ENCODE measurements at regions not wholly inside any gene's neighbourhood (a gene's known extent, or its start where the extent isn't known, plus 50 kb on each side); places are given as distances from the start of the nearest gene placed in this dataset.

DNA sequence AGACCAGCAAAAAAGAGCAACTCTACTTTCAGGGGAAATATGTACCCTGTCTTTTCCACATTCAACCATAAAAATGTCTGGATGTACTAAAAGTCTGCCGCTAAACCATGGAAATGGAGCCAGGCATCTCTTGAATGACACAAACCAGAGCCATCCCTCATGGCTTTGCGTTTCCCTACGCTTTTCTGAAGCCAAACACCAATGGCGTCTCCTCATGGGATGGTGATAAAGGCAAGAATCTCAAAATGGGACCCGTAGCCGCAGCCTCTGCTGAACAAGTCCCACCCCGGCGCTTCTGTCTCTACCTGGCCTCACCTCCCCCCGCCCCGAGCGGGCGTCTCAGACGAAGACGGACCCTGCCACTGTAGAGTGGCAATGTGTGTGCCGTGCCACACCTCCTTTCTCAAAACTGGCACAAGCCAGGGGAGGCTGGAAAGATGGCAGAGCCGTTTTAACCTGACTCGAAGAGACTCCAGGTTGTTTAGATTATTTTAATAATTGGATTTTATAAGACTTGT is 80.3 kb upstream of the AFDN start:
- Histone ChIP-seq H3K9me3 (ENCODE audit: low read length) (no peaks in the 10 kb centered on the region), H3K79me2 (ENCODE audit: insufficient read depth, low read length) (no peaks in the 10 kb centered on the region), H3K36me3 (ENCODE audit: insufficient read depth, low read length) (no peaks in the 10 kb centered on the region), H3K27me3 (ENCODE audit: insufficient read depth, low read length) (no peaks in the 10 kb centered on the region), H3K4me3 (ENCODE audit: low read depth, low read length, poor library complexity, severe bottlenecking) (no peak overlapping the region), H3K4me2 (ENCODE audit: low read length) (no peak overlapping the region), H3F3A (ENCODE audit: insufficient read depth, low read length) (no peaks in the 10 kb centered on the region), H3K4me1 (ENCODE audit: insufficient read depth, low read length, severe bottlenecking) (no peaks in the 10 kb centered on the region), H3K27ac (ENCODE audit: low read depth, low read length, poor library complexity, severe bottlenecking) (no peak overlapping the region), H4K20me1 (ENCODE audit: insufficient read depth, low read length) (no peaks in the 10 kb centered on the region), H3K9ac (ENCODE audit: low read length) (no peak overlapping the region), H3K9me2 (ENCODE audit: low read depth, low read length) (no peaks in the 10 kb centered on the region), H2AFZ (ENCODE audit: low read length) (no peak overlapping the region)
- TF ChIP-seq, protein P1, sequence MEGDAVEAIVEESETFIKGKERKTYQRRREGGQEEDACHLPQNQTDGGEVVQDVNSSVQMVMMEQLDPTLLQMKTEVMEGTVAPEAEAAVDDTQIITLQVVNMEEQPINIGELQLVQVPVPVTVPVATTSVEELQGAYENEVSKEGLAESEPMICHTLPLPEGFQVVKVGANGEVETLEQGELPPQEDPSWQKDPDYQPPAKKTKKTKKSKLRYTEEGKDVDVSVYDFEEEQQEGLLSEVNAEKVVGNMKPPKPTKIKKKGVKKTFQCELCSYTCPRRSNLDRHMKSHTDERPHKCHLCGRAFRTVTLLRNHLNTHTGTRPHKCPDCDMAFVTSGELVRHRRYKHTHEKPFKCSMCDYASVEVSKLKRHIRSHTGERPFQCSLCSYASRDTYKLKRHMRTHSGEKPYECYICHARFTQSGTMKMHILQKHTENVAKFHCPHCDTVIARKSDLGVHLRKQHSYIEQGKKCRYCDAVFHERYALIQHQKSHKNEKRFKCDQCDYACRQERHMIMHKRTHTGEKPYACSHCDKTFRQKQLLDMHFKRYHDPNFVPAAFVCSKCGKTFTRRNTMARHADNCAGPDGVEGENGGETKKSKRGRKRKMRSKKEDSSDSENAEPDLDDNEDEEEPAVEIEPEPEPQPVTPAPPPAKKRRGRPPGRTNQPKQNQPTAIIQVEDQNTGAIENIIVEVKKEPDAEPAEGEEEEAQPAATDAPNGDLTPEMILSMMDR (IDR thresholded peaks at IDR 0.05; ENCODE audit: low read length): no peak
- no peak for TF ChIP-seq EZH2 (IDR thresholded peaks at IDR 0.05; ENCODE audit: borderline replicate concordance, low read length)

DNA sequence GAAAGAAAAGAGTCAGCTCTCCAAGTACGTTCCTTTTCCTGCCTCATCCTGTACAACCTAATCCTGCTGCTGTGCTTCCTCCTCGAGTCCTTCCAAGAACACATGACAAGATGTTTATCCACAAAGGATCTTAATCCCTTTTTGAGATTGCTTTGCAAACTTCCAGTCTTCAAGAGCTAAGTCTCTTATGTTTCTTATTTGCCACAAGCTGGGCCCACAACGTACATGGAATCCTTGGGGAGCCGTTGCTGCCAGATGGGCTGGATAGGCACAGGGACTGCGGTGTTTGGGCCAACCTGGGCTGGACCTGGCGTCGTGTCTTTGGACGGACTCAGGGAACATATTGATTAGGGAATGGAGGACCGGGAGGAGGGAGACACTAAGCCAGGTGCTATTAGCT is 79.7 kb upstream of the AFDN start:
- no peaks in the 10 kb centered on the region for H3F3A ChIP-seq (ENCODE audit: insufficient read depth, low read length)
- no peaks in the 10 kb centered on the region for H3K9me2 ChIP-seq (ENCODE audit: low read depth, low read length)
- no peak overlapping the region for H3K4me3 ChIP-seq (ENCODE audit: low read depth, low read length, poor library complexity, severe bottlenecking)
- no peak overlapping the region for H3K27ac ChIP-seq (ENCODE audit: low read depth, low read length, poor library complexity, severe bottlenecking)
- H3K27me3 ChIP-seq (ENCODE audit: insufficient read depth, low read length): no peaks in the 10 kb centered on the region
- no peak overlapping the region for H3K4me2 ChIP-seq (ENCODE audit: low read length)
- H3K79me2 ChIP-seq (ENCODE audit: insufficient read depth, low read length): no peaks in the 10 kb centered on the region
- no peaks in the 10 kb centered on the region for H3K36me3 ChIP-seq (ENCODE audit: insufficient read depth, low read length)
- H3K9me3 ChIP-seq (ENCODE audit: low read length): no peaks in the 10 kb centered on the region
- TF ChIP-seq EZH2 (IDR thresholded peaks at IDR 0.05; ENCODE audit: borderline replicate concordance, low read length): no peak
- TF ChIP-seq, protein P1 (IDR thresholded peaks at IDR 0.05; ENCODE audit: low read length): no peak
- no peak overlapping the region for H3K9ac ChIP-seq (ENCODE audit: low read length)
- no peaks in the 10 kb centered on the region for H3K4me1 ChIP-seq (ENCODE audit: insufficient read depth, low read length, severe bottlenecking)
- H4K20me1 ChIP-seq (ENCODE audit: insufficient read depth, low read length): no peaks in the 10 kb centered on the region
- H2AFZ ChIP-seq (ENCODE audit: low read length): no peak overlapping the region

DNA sequence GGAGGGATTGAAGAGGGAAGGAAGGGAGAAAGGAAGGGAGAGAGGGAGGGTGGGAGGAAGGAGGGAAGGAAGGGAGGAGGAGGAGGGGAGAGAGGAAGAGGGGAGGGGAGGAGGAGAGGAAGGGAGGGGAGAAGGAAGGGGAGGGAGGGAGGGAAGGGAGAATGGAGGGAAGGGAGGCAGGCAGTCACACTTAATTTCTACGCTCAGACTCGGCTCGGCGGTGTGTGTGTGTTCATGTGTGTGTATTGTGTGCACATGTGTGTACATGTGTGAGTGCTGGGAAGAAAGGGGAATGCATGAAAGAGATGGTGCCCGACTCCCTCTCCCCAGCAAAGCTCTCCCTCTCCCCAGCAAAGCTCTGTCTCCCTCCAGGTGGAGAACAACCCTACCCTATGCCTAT is 79.1 kb upstream of the AFDN start:
- H3F3A ChIP-seq (ENCODE audit: insufficient read depth, low read length): no peaks in the 10 kb centered on the region
- no peaks in the 10 kb centered on the region for H3K4me1 ChIP-seq (ENCODE audit: insufficient read depth, low read length, severe bottlenecking)
- no peak overlapping the region for H3K4me2 ChIP-seq (ENCODE audit: low read length)
- H3K9ac ChIP-seq (ENCODE audit: low read length): no peak overlapping the region
- no peaks in the 10 kb centered on the region for H3K36me3 ChIP-seq (ENCODE audit: insufficient read depth, low read length)
- H3K4me3 ChIP-seq (ENCODE audit: low read depth, low read length, poor library complexity, severe bottlenecking): no peak overlapping the region
- no peak overlapping the region for H2AFZ ChIP-seq (ENCODE audit: low read length)
- H3K27ac ChIP-seq (ENCODE audit: low read depth, low read length, poor library complexity, severe bottlenecking): no peak overlapping the region
- no peaks in the 10 kb centered on the region for H3K9me2 ChIP-seq (ENCODE audit: low read depth, low read length)
- H4K20me1 ChIP-seq (ENCODE audit: insufficient read depth, low read length): no peaks in the 10 kb centered on the region
- TF ChIP-seq, protein P1 (IDR thresholded peaks at IDR 0.05; ENCODE audit: low read length): no peak
- no peak for TF ChIP-seq EZH2 (IDR thresholded peaks at IDR 0.05; ENCODE audit: borderline replicate concordance, low read length)
- H3K27me3 ChIP-seq (ENCODE audit: insufficient read depth, low read length): no peaks in the 10 kb centered on the region
- no peaks in the 10 kb centered on the region for H3K9me3 ChIP-seq (ENCODE audit: low read length)
- H3K79me2 ChIP-seq (ENCODE audit: insufficient read depth, low read length): no peaks in the 10 kb centered on the region

Measured in OCI-LY1 (cell line).